ENCODE measurements at regions not wholly inside any gene's neighbourhood (a gene's known extent, or its start where the extent isn't known, plus 50 kb on each side); places are given as distances from the start of the nearest gene placed in this dataset.

GRCh38 chr15:29990954-29991353 is 91.8 kb upstream of the GOLGA8J start:
- H3K27me3 ChIP-seq (ENCODE audit: control insufficient read depth in 1 of 2, insufficient read depth in 2 of 2, low read length in 2 of 2) = no peaks in the 10 kb centered on the region; a peak in 1 of 5 replicates
- TF ChIP-seq BCLAF1 (IDR thresholded peaks at IDR 0.05) (no peak), PRMT3 (CRISPR knock-in tag; IDR thresholded peaks at IDR 0.05; ENCODE audit: borderline replicate concordance, low read depth) (no peak), ZNF256 (CRISPR knock-in tag; conservative IDR thresholded peaks at IDR 0.05) (no peak), ZNF44 (CRISPR knock-in tag; IDR thresholded peaks at IDR 0.05) (no peak)
- WGBS (ENCODE audit: low lambda C conversion rate) = 17% methylated on average over 4 of the region's 4 CpGs
- no peaks in the 10 kb centered on the region for H3K79me2 ChIP-seq (ENCODE audit: insufficient read depth, low read length)
- H3K27ac ChIP-seq (ENCODE audit: extremely low read length, insufficient read depth, low read length) = no peak overlapping the region
- no peaks in the 10 kb centered on the region for H3K36me3 ChIP-seq (replicated peaks in 1 of 2; ENCODE audit: control insufficient read depth in 1 of 2, insufficient read depth in 2 of 2, low read length in 2 of 2)
- H3K4me3 ChIP-seq (replicated peaks in 1 of 3; ENCODE audit: insufficient read depth in 1 of 3, low read depth in 2 of 3, low read length in 3 of 3) = no peak overlapping the region
- no peak overlapping the region for H2AFZ ChIP-seq (ENCODE audit: low read length)
- FAIRE-seq = no peak
- POLR2A ChIA-PET = no interaction called here
- no peak for ATAC-seq
- in situ Hi-C loops (cut with HindIII; ENCODE audit: extremely low pct_ligation_motif_present, low pct_unique_long_range_greater_than_20kb) (no loop called here), intact Hi-C loops (cut with micrococcal nuclease; ENCODE audit: unreplicated experiment) (no loop called here)
- no peaks in the 10 kb centered on the region for H3K9me3 ChIP-seq (ENCODE audit: low read length)
- CTCF ChIA-PET (ENCODE audit: low intra/inter-chr PET ratio, low total read pairs) = no interaction called here
- no peak overlapping the region for H3K4me2 ChIP-seq (ENCODE audit: low read depth, low read length)
- no TSS peak for BruUV-seq (replicated peaks)
- no peak overlapping the region for H3K9ac ChIP-seq (ENCODE audit: insufficient read depth, low read depth, low read length)
- 0 out of 2 replicates have a peak, but pooled peaks cover 8% of the 10 kb centered on the region for H3K4me1 ChIP-seq (ENCODE audit: insufficient read depth, low read length)
- DNase-seq (ENCODE audit: low spot score) = no peak
- H4K20me1 ChIP-seq (ENCODE audit: insufficient read depth, low read length) = no peaks in the 10 kb centered on the region

- in situ Hi-C loops (cut with HindIII; ENCODE audit: extremely low pct_ligation_motif_present, low pct_unique_long_range_greater_than_20kb) (no loop called here), intact Hi-C loops (cut with micrococcal nuclease; ENCODE audit: unreplicated experiment) (no loop called here)
- Histone ChIP-seq H3K27me3 (ENCODE audit: control insufficient read depth in 1 of 2, insufficient read depth in 2 of 2, low read length in 2 of 2) (peaks cover 0 to 3% of the 10 kb centered on the region in 2 experiments; a peak in 2 of 5 replicates), H3K36me3 (replicated peaks in 1 of 2; ENCODE audit: control insufficient read depth in 1 of 2, insufficient read depth in 2 of 2, low read length in 2 of 2) (no peaks in the 10 kb centered on the region), H3K9me3 (ENCODE audit: low read length) (no peaks in the 10 kb centered on the region), H3K4me1 (ENCODE audit: insufficient read depth, low read length) (0 out of 2 replicates have a peak, but pooled peaks cover 8% of the 10 kb centered on the region), H3K27ac (ENCODE audit: extremely low read length, insufficient read depth, low read length) (no peak overlapping the region), H2AFZ (ENCODE audit: low read length) (no peak overlapping the region), H3K4me2 (ENCODE audit: low read depth, low read length) (no peak overlapping the region), H4K20me1 (ENCODE audit: insufficient read depth, low read length) (no peaks in the 10 kb centered on the region), H3K9ac (ENCODE audit: insufficient read depth, low read depth, low read length) (no peak overlapping the region), H3K79me2 (ENCODE audit: insufficient read depth, low read length) (no peaks in the 10 kb centered on the region), H3K4me3 (replicated peaks in 1 of 3; ENCODE audit: insufficient read depth in 1 of 3, low read depth in 2 of 3, low read length in 3 of 3) (no peak overlapping the region)
- FAIRE-seq = no peak
- ATAC-seq = no peak
- ChIA-PET POLR2A (no interaction called here), CTCF (ENCODE audit: low intra/inter-chr PET ratio, low total read pairs) (no interaction called here)
- DNase-seq (ENCODE audit: low spot score) = no peak
- 4% methylated on average over 2 of the region's 2 CpGs for WGBS (ENCODE audit: low lambda C conversion rate)
- BruUV-seq (replicated peaks) = no TSS peak
- TF ChIP-seq SRSF1 (optimal IDR thresholded peaks at IDR 0.05; ENCODE audit: low read depth, low read length) (no peak), NFAT5 (CRISPR knock-in tag; IDR thresholded peaks at IDR 0.05) (no peak), BCL6 (CRISPR knock-in tag; IDR thresholded peaks at IDR 0.05) (no peak), CHD2 (IDR thresholded peaks at IDR 0.05; ENCODE audit: low read depth, low read length) (no peak)
- TF ChIP-seq, protein P1, sequence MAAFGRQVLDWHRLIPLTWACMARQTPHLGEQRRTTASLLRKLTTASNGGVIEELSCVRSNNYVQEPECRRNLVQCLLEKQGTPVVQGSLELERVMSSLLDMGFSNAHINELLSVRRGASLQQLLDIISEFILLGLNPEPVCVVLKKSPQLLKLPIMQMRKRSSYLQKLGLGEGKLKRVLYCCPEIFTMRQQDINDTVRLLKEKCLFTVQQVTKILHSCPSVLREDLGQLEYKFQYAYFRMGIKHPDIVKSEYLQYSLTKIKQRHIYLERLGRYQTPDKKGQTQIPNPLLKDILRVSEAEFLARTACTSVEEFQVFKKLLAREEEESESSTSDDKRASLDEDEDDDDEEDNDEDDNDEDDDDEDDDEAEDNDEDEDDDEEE (CRISPR knock-in tag; IDR thresholded peaks at IDR 0.05) = no peak
Observed at GRCh38 chr15:29990035-29990434, 92.7 kb upstream of the GOLGA8J start.
